ENCODE measurements at regions not wholly inside any gene's neighbourhood (a gene's known extent, or its start where the extent isn't known, plus 50 kb on each side); places are given as distances from the start of the nearest gene placed in this dataset.

DNA sequence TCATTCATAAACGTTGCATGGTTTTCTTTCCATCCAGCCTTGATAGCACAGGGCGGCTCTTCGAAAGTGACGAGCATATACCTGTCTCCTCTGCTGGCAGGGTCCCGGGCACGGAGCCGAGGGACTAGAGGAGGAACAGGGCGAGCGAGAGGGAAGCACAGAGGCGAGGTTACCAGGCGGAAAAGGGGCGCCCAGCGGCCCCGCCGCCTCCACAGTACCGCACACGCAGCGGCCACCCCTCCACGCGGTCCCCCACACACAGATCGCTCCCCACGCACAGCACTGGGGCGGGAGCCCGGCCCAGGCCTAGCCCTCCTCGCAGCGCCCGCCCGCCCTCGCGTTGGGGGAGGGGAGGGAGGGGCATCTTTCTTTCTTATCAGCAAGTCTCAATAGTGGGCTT, 296.6 kb upstream of the DAB2 start:
- TF ChIP-seq POLR2AphosphoS5 (IDR thresholded peaks at IDR 0.05; ENCODE audit: low read depth, low read length), result no peak
- no peak for TF ChIP-seq TAF1 (IDR thresholded peaks at IDR 0.05; ENCODE audit: low read depth, low read length)
- TF ChIP-seq POLR2A (IDR thresholded peaks at IDR 0.05; ENCODE audit: low read depth, low read length), result no peak
- no peak for TF ChIP-seq SPI1 (IDR thresholded peaks at IDR 0.05; ENCODE audit: low read depth, low read length)
- no peak for TF ChIP-seq POU2F2 (IDR thresholded peaks at IDR 0.05; ENCODE audit: low read depth, low read length)
- TF ChIP-seq PAX5 (IDR thresholded peaks at IDR 0.05; ENCODE audit: insufficient read depth, low read length, severe bottlenecking), result no peak

All from GM12891 (cell line).